GM23338 (cell line): ENCODE measurements at regions not wholly inside any gene's neighbourhood (a gene's known extent, or its start where the extent isn't known, plus 50 kb on each side); places are given as distances from the start of the nearest gene placed in this dataset.

ENCODE experiments used
- ATAC-seq: fragments of 200-7000 bp; cut with Tn5 transposase; 3 replicates; pipeline ENCODE4 v1.9.1; 2020
- DNase-seq: peaks from one replicate; pipeline ENCODE4 v3.0.0-alpha.2; 2015; ENCODE audit warnings: low spot score
- H2AFZ ChIP-seq: fragments of 200-600 bp; sonication (generic); 2 replicates; pipeline ENCODE4 v1.8.0; 2016; ENCODE audit warnings: antibody characterized with exemption, mild to moderate bottlenecking, moderate library complexity
- H3F3A ChIP-seq: fragments of 200-600 bp; sonication (generic); replicated peaks from 2 replicates; pipeline ENCODE4 v1.8.0; 2017; ENCODE audit warnings: antibody characterized with exemption, mixed run types, low read depth
- H3K27ac ChIP-seq: fragments of 200-600 bp; sonication (generic); 2 replicates; pipeline ENCODE4 v1.6.1; 2016; ENCODE audit warnings: low read depth
- H3K27me3 ChIP-seq: fragments of 200-600 bp; sonication (generic); 2 replicates; pipeline ENCODE4 v1.8.0; 2016; ENCODE audit warnings: mild to moderate bottlenecking, mixed run types, moderate library complexity; ENCODE audit not compliant: insufficient read depth
- H3K36me3 ChIP-seq: fragments of 200-600 bp; sonication (generic); 2 replicates; pipeline ENCODE4 v1.8.0; 2016; ENCODE audit warnings: mild to moderate bottlenecking; ENCODE audit not compliant: insufficient read depth
- H3K4me1 ChIP-seq: fragments of 200-600 bp; sonication (generic); 2 replicates; pipeline ENCODE4 v1.8.0; 2016; ENCODE audit warnings: mild to moderate bottlenecking, moderate library complexity; ENCODE audit not compliant: insufficient read depth
- H3K4me2 ChIP-seq: fragments of 200-600 bp; sonication (generic); 2 replicates; pipeline ENCODE4 v1.7.1; 2017; ENCODE audit warnings: mixed run types
- H3K4me3 ChIP-seq: fragments of 200-600 bp; sonication (generic); 2 replicates; pipeline ENCODE4 v1.6.1; 2016; ENCODE audit warnings: mixed run types
- H3K79me2 ChIP-seq: fragments of 200-600 bp; sonication (generic); replicated peaks from 2 replicates; pipeline ENCODE4 v1.8.0; 2017; ENCODE audit warnings: mild to moderate bottlenecking; ENCODE audit not compliant: insufficient read depth
- H3K9me2 ChIP-seq: fragments of 200-600 bp; sonication (generic); 2 replicates; pipeline ENCODE4 v1.8.0; 2017; ENCODE audit not compliant: insufficient read depth
- H4K20me1 ChIP-seq: fragments of 200-600 bp; sonication (generic); replicated peaks from 2 replicates; pipeline ENCODE4 v1.8.0; 2017; ENCODE audit warnings: mild to moderate bottlenecking; ENCODE audit not compliant: insufficient read depth
- H3K27ac Mint-ChIP-seq: 2 replicates; pipeline ENCODE4 v1.8.0; 2020; ENCODE audit warnings: inconsistent platforms, mild to moderate bottlenecking, moderate library complexity, mixed read lengths
- H3K27me3 Mint-ChIP-seq: 3 replicates; pipeline ENCODE4 v1.8.0; 2022; ENCODE audit warnings: low read depth, mild to moderate bottlenecking, moderate library complexity, mixed read lengths, inconsistent platforms; ENCODE audit not compliant: insufficient read depth, poor library complexity
- H3K36me3 Mint-ChIP-seq: 3 replicates; pipeline ENCODE4 v1.8.0; 2021; ENCODE audit warnings: low read depth, mild to moderate bottlenecking, inconsistent platforms, moderate library complexity, mixed read lengths
- H3K4me1 Mint-ChIP-seq: 3 replicates; pipeline ENCODE4 v1.8.0; 2020; ENCODE audit warnings: mild to moderate bottlenecking, inconsistent platforms, mixed read lengths
- H3K4me3 Mint-ChIP-seq: 3 replicates; pipeline ENCODE4 v1.8.0; 2021; ENCODE audit warnings: moderate library complexity, mild to moderate bottlenecking, inconsistent platforms, mixed read lengths
- H3K9me3 Mint-ChIP-seq: 3 replicates; pipeline ENCODE4 v1.8.0; 2020; ENCODE audit warnings: moderate library complexity, mild to moderate bottlenecking, inconsistent platforms, mixed read lengths
- CTCF ChIP-seq, 2 experiments: fragments of 200-600 bp in 1 of 2; sonication (generic) in 1 of 2; conservative IDR thresholded peaks; 2 replicates each; pipeline versions ENCODE4 v1.5.1 to v1.6.1; 2016 to 2017; ENCODE audit warnings: antibody characterized with exemption in 2 of 2, low read depth in 2 of 2, mild to moderate bottlenecking in 2 of 2, moderate library complexity in 1 of 2
- ETS1 ChIP-seq: IDR thresholded peaks from 2 replicates; pipeline ENCODE4 v1.6.1; 2016; ENCODE audit warnings: antibody characterized with exemption
- EZH2phosphoT487 ChIP-seq: fragments of 200-600 bp; sonication (generic); IDR thresholded peaks from one replicate; pipeline ENCODE4 v1.8.1; 2018; ENCODE audit warnings: antibody characterized with exemption; ENCODE audit not compliant: unreplicated experiment
- JUNB ChIP-seq: IDR thresholded peaks from one replicate; pipeline ENCODE4 v1.6.1; 2016; ENCODE audit warnings: antibody characterized with exemption; ENCODE audit not compliant: unreplicated experiment
- POLR2AphosphoS5 ChIP-seq: IDR thresholded peaks from 2 replicates; pipeline ENCODE4 v1.6.1; 2016; ENCODE audit warnings: antibody characterized with exemption, low read depth
- REST ChIP-seq: IDR thresholded peaks from one replicate; pipeline ENCODE4 v1.6.1; 2018; ENCODE audit warnings: antibody characterized with exemption; ENCODE audit not compliant: unreplicated experiment
- STAT1 ChIP-seq: IDR thresholded peaks from one replicate; pipeline ENCODE4 v1.6.1; 2016; ENCODE audit warnings: antibody characterized with exemption; ENCODE audit not compliant: unreplicated experiment
- ZNF114 ChIP-seq: fragments of 250-450 bp; sonication (Bioruptor Pico); IDR thresholded peaks from 2 replicates; pipeline ENCODE4 v1.5.0; 2020; ENCODE audit warnings: mild to moderate bottlenecking, moderate library complexity
- ZNF462 ChIP-seq: fragments of 250-450 bp; sonication (Bioruptor Pico); IDR thresholded peaks from 2 replicates; pipeline ENCODE4 v1.5.0; 2020; ENCODE audit warnings: mild to moderate bottlenecking, moderate library complexity

- TF ChIP-seq REST (no peak), ZNF462 (no peak), ETS1 (no peak), POLR2AphosphoS5 (no peak)
Observed at GRCh38 chr12:83335748-83336147, 649.0 kb downstream of the TMTC2 start (continued).

GRCh38 chr12:83326666-83327065 lies 640.0 kb downstream of the TMTC2 start:
- Histone ChIP-seq H3K4me1 (no peaks in the 10 kb centered on the region), H3F3A (no peaks in the 10 kb centered on the region), H3K4me3 (no peak overlapping the region), H3K27me3 (no peaks in the 10 kb centered on the region), H2AFZ (no peak overlapping the region), H3K79me2 (no peaks in the 10 kb centered on the region), H4K20me1 (no peaks in the 10 kb centered on the region), H3K27ac (no peak overlapping the region), H3K36me3 (no peaks in the 10 kb centered on the region), H3K4me2 (no peak overlapping the region), H3K9me2 (no peaks in the 10 kb centered on the region)
- Mint-ChIP-seq H3K36me3 (no peaks in the 10 kb centered on the region), H3K4me1 (no peaks in the 10 kb centered on the region), H3K27me3 (no peaks in the 10 kb centered on the region), H3K4me3 (no peak overlapping the region), H3K27ac (no peak overlapping the region), H3K9me3 (no peaks in the 10 kb centered on the region)
- DNase-seq (no peak), ATAC-seq (no peak)
- TF ChIP-seq ZNF114 (CRISPR knock-in tag) (no peak), JUNB (no peak), EZH2phosphoT487 (no peak), STAT1 (no peak), CTCF (conservative IDR thresholded peaks at IDR 0.05; ENCODE audit: low read depth in 2 of 2) (no peak)
